Endothelial cell of umbilical vein (primary cell): ENCODE measurements at regions not wholly inside any gene's neighbourhood (a gene's known extent, or its start where the extent isn't known, plus 50 kb on each side); places are given as distances from the start of the nearest gene placed in this dataset.
A peak's percentile ranks its signal among the peaks of the same experiment; 100 is the strongest.

Experiments
- BruUV-seq: library from RNA; stranded (reverse); fragments of 400-500 nt; replicated peaks from 2 replicates; lab custom pipeline; 2021; lab: Mats Ljungman, UMichigan
- CTCF ChIA-PET: fragments of 300-600, 350-600 bp; sonication (Branson Sonifier 250); formaldehyde crosslinking; loops from one replicate; lab custom pipeline; 2021; ENCODE audit warnings: antibody characterized with exemption, inconsistent platforms; lab: Charles Lee
- POLR2A ChIA-PET: fragments of 300-600, 350-600 bp; sonication (Branson Sonifier 250); formaldehyde crosslinking; loops from one replicate; lab custom pipeline; 2021; ENCODE audit warnings: antibody characterized with exemption, inconsistent platforms; lab: Charles Lee
- DNase-seq: peaks from one replicate; pipeline ENCODE4 v3.0.0-alpha.2; 2011; ENCODE audit warnings: low read depth, low spot score
- FAIRE-seq: peaks from 2 replicates; lab custom pipeline; 2011; peaks lifted over from hg19 to GRCh38; lab: Jason Lieb, UNC
- H2AFZ ChIP-seq: 2 replicates; pipeline ENCODE4 v1.6.0; 2012; ENCODE audit warnings: low read depth, low read length, control low read depth, inconsistent platforms
- H3K27ac ChIP-seq: 2 replicates; pipeline ENCODE4 v1.5.1; 2011; ENCODE audit warnings: low read depth, mild to moderate bottlenecking, control low read depth, low read length, moderate library complexity; ENCODE audit not compliant: insufficient read depth
- H3K27me3 ChIP-seq, 2 experiments: 2 replicates each; pipeline versions ENCODE4 v1.6.0 to v1.6.1; 2011; ENCODE audit warnings: low read length in 2 of 2, mixed read lengths in 1 of 2; ENCODE audit not compliant: control insufficient read depth in 2 of 2, insufficient read depth in 2 of 2
- H3K36me3 ChIP-seq, 2 experiments: 2 replicates in 1 of 2; 3 replicates in 1 of 2; pipeline ENCODE4 v1.5.1; 2011; ENCODE audit warnings: low read length in 2 of 2, mild to moderate bottlenecking in 1 of 2, moderate library complexity in 1 of 2; ENCODE audit not compliant: control insufficient read depth in 2 of 2, insufficient read depth in 2 of 2; ENCODE audit errors: extremely low read depth in 1 of 2
- H3K4me1 ChIP-seq: 3 replicates; pipeline ENCODE4 v1.5.1; 2011; ENCODE audit warnings: mild to moderate bottlenecking, low read length; ENCODE audit not compliant: control insufficient read depth, insufficient read depth; ENCODE audit errors: extremely low read depth
- H3K4me2 ChIP-seq: 2 replicates; pipeline ENCODE4 v1.6.1; 2011; ENCODE audit warnings: low read length, control low read depth, mixed read lengths; ENCODE audit not compliant: insufficient read depth
- H3K4me3 ChIP-seq, 3 experiments: fragments of 200-600 bp in 1 of 3; sonication (generic), shearing (Covaris generic) in 1 of 3; replicated peaks in 1 of 3; 2 replicates each; pipeline ENCODE4 v1.5.1; 2011 to 2016; ENCODE audit warnings: control low read depth in 3 of 3, low read length in 3 of 3, mild to moderate bottlenecking in 2 of 3, inconsistent platforms in 1 of 3, low read depth in 1 of 3, moderate library complexity in 1 of 3; ENCODE audit not compliant: insufficient read depth in 1 of 3
- H3K79me2 ChIP-seq: 2 replicates; pipeline ENCODE4 v1.6.0; 2012; ENCODE audit warnings: low read length, inconsistent platforms; ENCODE audit not compliant: control insufficient read depth, insufficient read depth
- H3K9ac ChIP-seq: replicated peaks from 2 replicates; pipeline ENCODE3; 2011; ENCODE audit warnings: low read length, control low read depth; ENCODE audit not compliant: insufficient read depth; ENCODE audit errors: extremely low read depth
- H3K9me1 ChIP-seq: replicated peaks from 3 replicates; pipeline ENCODE4 v1.6.0; 2011; ENCODE audit warnings: mild to moderate bottlenecking, low read length; ENCODE audit not compliant: control insufficient read depth, insufficient read depth; ENCODE audit errors: extremely low read depth
- H3K9me3 ChIP-seq: replicated peaks from 2 replicates; pipeline ENCODE4 v1.5.1; 2012; ENCODE audit warnings: low read length, inconsistent platforms; ENCODE audit not compliant: control insufficient read depth, insufficient read depth
- H4K20me1 ChIP-seq: replicated peaks from 2 replicates; pipeline ENCODE3; 2011; ENCODE audit warnings: mild to moderate bottlenecking, low read length; ENCODE audit not compliant: control insufficient read depth, insufficient read depth; ENCODE audit errors: extremely low read depth
- EZH2 ChIP-seq: IDR thresholded peaks from 2 replicates; pipeline ENCODE4 v1.6.1; 2012; ENCODE audit warnings: borderline replicate concordance, low read depth, mild to moderate bottlenecking, moderate library complexity, low read length, inconsistent platforms; ENCODE audit not compliant: severe bottlenecking
- FOS ChIP-seq: IDR thresholded peaks from 2 replicates; pipeline ENCODE4 v1.6.1; 2011; ENCODE audit warnings: mild to moderate bottlenecking, low read length, moderate library complexity, borderline replicate concordance; ENCODE audit not compliant: insufficient read depth
- GATA2 ChIP-seq: IDR thresholded peaks from 2 replicates; pipeline ENCODE4 v1.7.0; 2011; ENCODE audit warnings: low read depth, mild to moderate bottlenecking, moderate library complexity, mixed read lengths, low read length; ENCODE audit not compliant: insufficient read length, insufficient read depth
- JUN ChIP-seq: IDR thresholded peaks from 2 replicates; pipeline ENCODE4 v1.6.1; 2011; ENCODE audit warnings: borderline replicate concordance, low read depth; ENCODE audit not compliant: insufficient read length, insufficient read depth
- MYC ChIP-seq: IDR thresholded peaks from one replicate; pipeline ENCODE4 v1.6.1; 2011; ENCODE audit warnings: mild to moderate bottlenecking, low read depth, low read length
- POLR2A ChIP-seq: IDR thresholded peaks from 2 replicates; pipeline ENCODE4 v1.6.1; 2012; ENCODE audit warnings: low read depth, mild to moderate bottlenecking, control low read depth, low read length
- POLR2AphosphoS5 ChIP-seq: IDR thresholded peaks from 2 replicates; pipeline ENCODE4 v1.6.1; 2012; ENCODE audit warnings: low read depth, mild to moderate bottlenecking, control low read depth, low read length, moderate library complexity; ENCODE audit not compliant: insufficient read depth
- dilution Hi-C: fragments of 300-500 bp; cut with MboI; formaldehyde crosslinking; loops from one replicate; pipeline ENCODE4 v1.15.0; 2019; ENCODE audit warnings: low sequenced_read_pairs; ENCODE audit not compliant: extremely low pct_ligation_motif_present
- intact Hi-C: fragments of 100-400 bp; cut with micrococcal nuclease; formaldehyde crosslinking; loops from one replicate; pipeline ENCODE4 v1.10.0; 2022
- TF ChIP-seq, protein P1 (sequence below), 2 donors: IDR thresholded peaks; 1 replicate in 1 of 2; 2 replicates in 1 of 2; pipeline ENCODE4 v1.5.1; 2011; ENCODE audit warnings: low read length in 2 of 2, mild to moderate bottlenecking in 2 of 2, moderate library complexity in 2 of 2, control low read depth in 1 of 2, inconsistent platforms in 1 of 2, low read depth in 1 of 2; ENCODE audit not compliant: insufficient read depth in 1 of 2; ENCODE audit errors: extremely low read depth in 1 of 2
- TF ChIP-seq, protein P2 (sequence below): IDR thresholded peaks from 2 replicates; pipeline ENCODE4 v1.6.1; 2011; ENCODE audit not compliant: insufficient read depth, insufficient read length

DNA sequence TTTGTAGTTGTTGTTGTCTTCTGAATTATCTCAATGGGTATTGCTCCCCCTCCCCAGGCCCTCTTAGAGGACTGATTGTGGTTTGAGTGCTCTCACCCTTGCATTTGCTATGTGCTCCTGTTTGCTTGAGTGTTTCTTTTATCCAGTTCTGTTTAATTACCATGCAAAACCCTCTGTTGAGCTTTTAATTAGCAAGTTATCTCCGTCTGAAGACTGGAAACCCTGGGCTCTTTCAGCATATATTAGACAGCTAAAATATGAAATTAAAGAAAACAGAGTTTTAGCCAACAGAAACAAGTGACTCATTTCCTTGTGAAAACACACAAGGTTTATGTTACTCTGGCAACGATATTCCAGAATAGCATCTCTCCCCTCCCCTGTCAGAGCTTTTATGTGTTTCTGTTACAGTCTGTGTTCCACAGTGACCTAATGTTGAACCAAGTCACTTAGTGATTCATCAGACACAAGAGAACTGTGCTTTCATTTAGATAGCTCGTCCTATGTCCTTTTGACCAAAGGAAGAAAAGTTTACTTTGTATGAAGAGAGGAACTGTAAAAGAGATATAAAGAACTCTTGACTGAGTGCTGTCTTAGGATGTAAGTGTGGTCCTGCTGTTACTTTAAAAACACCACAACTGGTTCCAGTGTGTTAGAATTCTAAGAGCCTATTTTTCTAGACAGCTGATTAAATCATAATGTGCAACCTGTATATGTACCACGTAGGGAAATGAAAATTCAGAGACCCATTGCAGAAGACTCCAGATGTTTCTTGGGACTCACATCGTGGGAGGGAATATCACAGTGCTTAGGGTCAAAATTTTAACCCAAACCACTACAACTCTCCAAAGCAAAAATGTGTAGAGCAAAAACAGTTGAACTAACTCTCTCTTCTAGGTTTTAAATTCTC is 172.8 kb upstream of the RBMS1 start:
- H4K20me1 ChIP-seq: no peaks in the 10 kb centered on the region
- intact Hi-C loops: loop anchor here (1.0 to 10.0 kb wide), 6 partner anchors 74 to 372 kb away; no protein-coding TSS in a partner anchor
- peak; percentile 98 for FAIRE-seq
- CTCF ChIA-PET: interaction anchor here (0.7 to 1.8 kb wide), 17 partner anchors 8 to 557 kb away, joined by 3 to 14 read pairs (median 4); no protein-coding TSS in a partner anchor
- peak overlapping the region; percentile 89 for H3K27ac ChIP-seq
- H3K9me1 ChIP-seq: no peaks in the 10 kb centered on the region
- no peaks in the 10 kb centered on the region for H3K79me2 ChIP-seq
- H2AFZ ChIP-seq: peak overlapping the region; percentile 42
- H3K9ac ChIP-seq: peak overlapping the region; percentile 82
- H3K4me1 ChIP-seq: peaks cover 14% of the 10 kb centered on the region
- BruUV-seq: TSS peak; percentile 99
- no peak for TF ChIP-seq POLR2A
- TF ChIP-seq, protein P1, sequence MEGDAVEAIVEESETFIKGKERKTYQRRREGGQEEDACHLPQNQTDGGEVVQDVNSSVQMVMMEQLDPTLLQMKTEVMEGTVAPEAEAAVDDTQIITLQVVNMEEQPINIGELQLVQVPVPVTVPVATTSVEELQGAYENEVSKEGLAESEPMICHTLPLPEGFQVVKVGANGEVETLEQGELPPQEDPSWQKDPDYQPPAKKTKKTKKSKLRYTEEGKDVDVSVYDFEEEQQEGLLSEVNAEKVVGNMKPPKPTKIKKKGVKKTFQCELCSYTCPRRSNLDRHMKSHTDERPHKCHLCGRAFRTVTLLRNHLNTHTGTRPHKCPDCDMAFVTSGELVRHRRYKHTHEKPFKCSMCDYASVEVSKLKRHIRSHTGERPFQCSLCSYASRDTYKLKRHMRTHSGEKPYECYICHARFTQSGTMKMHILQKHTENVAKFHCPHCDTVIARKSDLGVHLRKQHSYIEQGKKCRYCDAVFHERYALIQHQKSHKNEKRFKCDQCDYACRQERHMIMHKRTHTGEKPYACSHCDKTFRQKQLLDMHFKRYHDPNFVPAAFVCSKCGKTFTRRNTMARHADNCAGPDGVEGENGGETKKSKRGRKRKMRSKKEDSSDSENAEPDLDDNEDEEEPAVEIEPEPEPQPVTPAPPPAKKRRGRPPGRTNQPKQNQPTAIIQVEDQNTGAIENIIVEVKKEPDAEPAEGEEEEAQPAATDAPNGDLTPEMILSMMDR (IDR thresholded peaks at IDR 0.05; ENCODE audit: extremely low read depth in 1 of 2, insufficient read depth in 1 of 2, low read depth in 1 of 2, low read length in 2 of 2): no peak
- no peak for TF ChIP-seq EZH2
- TF ChIP-seq, protein P2, sequence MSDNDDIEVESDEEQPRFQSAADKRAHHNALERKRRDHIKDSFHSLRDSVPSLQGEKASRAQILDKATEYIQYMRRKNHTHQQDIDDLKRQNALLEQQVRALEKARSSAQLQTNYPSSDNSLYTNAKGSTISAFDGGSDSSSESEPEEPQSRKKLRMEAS: no peak
- TF ChIP-seq POLR2AphosphoS5: peak; percentile 95
- peak; percentile 99 for TF ChIP-seq JUN
- no peak for TF ChIP-seq MYC
- TF ChIP-seq FOS: peak; percentile 96
- TF ChIP-seq GATA2: peak; percentile 60
- DNase-seq: peak; percentile 99
- POLR2A ChIA-PET: interaction anchor here (1.1 kb wide), 1 partner anchor 16 kb away, joined by 13 read pairs; no protein-coding TSS in a partner anchor
- peak overlapping the region in 1 of 3 experiments; percentile 33 for H3K4me3 ChIP-seq
- no peaks in the 10 kb centered on the region for H3K9me3 ChIP-seq
- dilution Hi-C loops: no loop called here
- H3K4me2 ChIP-seq: peak overlapping the region; percentile 90
- no peaks in the 10 kb centered on the region for H3K36me3 ChIP-seq
- H3K27me3 ChIP-seq: no peaks in the 10 kb centered on the region
